CD4-positive, CD25-positive, alpha-beta regulatory T cell (primary cell): ENCODE measurements at regions not wholly inside any gene's neighbourhood (a gene's known extent, or its start where the extent isn't known, plus 50 kb on each side); places are given as distances from the start of the nearest gene placed in this dataset.

ENCODE experiments used
- ATAC-seq, 2 donors: fragments of 150-1000 bp; cut with Tn5 transposase; one replicate each; pipeline ENCODE4 v1.10.0; 2021; ENCODE audit warnings: low read depth in 2 of 2, moderate number of reproducible peaks in 2 of 2, moderate library complexity in 1 of 2
- DNase-seq, 3 donors: peaks; one replicate each; pipeline versions ENCODE4 v3.0.0 to v3.0.0-alpha.2; 2012 to 2022; ENCODE audit warnings: mixed read lengths in 1 of 3
- H3K27ac ChIP-seq: one replicate; pipeline ENCODE4 v1.7.0; 2013; ENCODE audit warnings: mild to moderate bottlenecking, low read length; ENCODE audit not compliant: insufficient read depth, poor library complexity, severe bottlenecking
- H3K27me3 ChIP-seq: one replicate; pipeline ENCODE4 v1.7.0; 2013; ENCODE audit warnings: low read length; ENCODE audit not compliant: control insufficient read depth, insufficient read depth
- H3K36me3 ChIP-seq: one replicate; pipeline ENCODE4 v1.7.0; 2013; ENCODE audit warnings: mild to moderate bottlenecking, low read length, moderate library complexity; ENCODE audit not compliant: control insufficient read depth, insufficient read depth
- H3K4me1 ChIP-seq: 2 replicates; pipeline ENCODE4 v1.7.0; 2013; ENCODE audit warnings: mild to moderate bottlenecking, low read length; ENCODE audit not compliant: insufficient read depth, control insufficient read depth, poor library complexity, severe bottlenecking
- H3K4me3 ChIP-seq: one replicate; pipeline ENCODE4 v1.7.0; 2013; ENCODE audit warnings: low read depth, mild to moderate bottlenecking, low read length, moderate library complexity
- H3K9me3 ChIP-seq, 2 experiments: 1 replicate in 1 of 2; 2 replicates in 1 of 2; pipeline ENCODE4 v1.7.0; 2013; ENCODE audit warnings: low read length in 2 of 2, mild to moderate bottlenecking in 1 of 2, moderate library complexity in 1 of 2; ENCODE audit not compliant: control insufficient read depth in 2 of 2
- H3K27ac Mint-ChIP-seq, 3 donors: one replicate each; pipeline ENCODE4 v1.8.0; 2020 to 2022; ENCODE audit warnings: mild to moderate bottlenecking in 3 of 3, mixed read lengths in 3 of 3, moderate library complexity in 2 of 3
- H3K27me3 Mint-ChIP-seq: one replicate; pipeline ENCODE4 v1.8.0; 2022; ENCODE audit warnings: mild to moderate bottlenecking, mixed read lengths
- H3K36me3 Mint-ChIP-seq: one replicate; pipeline ENCODE4 v1.8.0; 2020; ENCODE audit warnings: mixed read lengths
- H3K4me1 Mint-ChIP-seq, 4 donors: one replicate each; pipeline ENCODE4 v1.8.0; 2020 to 2022; ENCODE audit warnings: mixed read lengths in 4 of 4, mild to moderate bottlenecking in 1 of 4
- H3K4me3 Mint-ChIP-seq, 4 donors: one replicate each; pipeline ENCODE4 v1.8.0; 2020 to 2022; ENCODE audit warnings: mild to moderate bottlenecking in 4 of 4, mixed read lengths in 4 of 4, moderate library complexity in 3 of 4
- H3K9me3 Mint-ChIP-seq, 7 donors: one replicate each; pipeline ENCODE4 v1.8.0; 2020 to 2022; ENCODE audit warnings: mixed read lengths in 7 of 7, mild to moderate bottlenecking in 3 of 7, moderate library complexity in 2 of 7

- H3K27me3 Mint-ChIP-seq = peaks cover 1% of the 10 kb centered on the region
- H3K9me3 Mint-ChIP-seq = peaks cover 0 to 2% (median 0%) of the 10 kb centered on the region in 7 donors
- no peak overlapping the region for H3K27ac ChIP-seq
- H3K4me3 ChIP-seq = no peak overlapping the region
- H3K9me3 ChIP-seq = no peaks in the 10 kb centered on the region
- H3K4me1 ChIP-seq = no peaks in the 10 kb centered on the region
- H3K36me3 ChIP-seq = no peaks in the 10 kb centered on the region
- H3K4me1 Mint-ChIP-seq = peaks cover 0 to 3% (median 0%) of the 10 kb centered on the region in 4 donors
- H3K4me3 Mint-ChIP-seq = no peak overlapping the region
- no peaks in the 10 kb centered on the region for H3K27me3 ChIP-seq
- no peak overlapping the region for H3K27ac Mint-ChIP-seq
- DNase-seq = no peak
- no peak for ATAC-seq
- H3K36me3 Mint-ChIP-seq = no peaks in the 10 kb centered on the region
Observed at GRCh38 chr11:45048870-45049691, 97.4 kb upstream of the PRDM11 start.

GRCh38 chr11:45050111-45050510 is 96.3 kb upstream of the PRDM11 start:
- ATAC-seq = no peak
- Histone ChIP-seq H3K9me3 (no peaks in the 10 kb centered on the region), H3K27me3 (no peaks in the 10 kb centered on the region), H3K4me1 (no peaks in the 10 kb centered on the region), H3K27ac (no peak overlapping the region), H3K4me3 (no peak overlapping the region), H3K36me3 (no peaks in the 10 kb centered on the region)
- no peak overlapping the region for H3K27ac Mint-ChIP-seq
- no peaks in the 10 kb centered on the region for H3K27me3 Mint-ChIP-seq
- peaks cover 0 to 3% (median 0%) of the 10 kb centered on the region in 4 donors for H3K4me1 Mint-ChIP-seq
- no peak overlapping the region for H3K4me3 Mint-ChIP-seq
- H3K9me3 Mint-ChIP-seq = peaks cover 0 to 2% (median 0%) of the 10 kb centered on the region in 7 donors
- DNase-seq = no peak
- no peaks in the 10 kb centered on the region for H3K36me3 Mint-ChIP-seq

GRCh38 chr11:45051621-45052020 is 94.8 kb upstream of the PRDM11 start:
- Histone ChIP-seq H3K9me3 (no peaks in the 10 kb centered on the region), H3K4me1 (no peaks in the 10 kb centered on the region), H3K36me3 (no peaks in the 10 kb centered on the region), H3K27ac (no peak overlapping the region), H3K27me3 (no peaks in the 10 kb centered on the region), H3K4me3 (no peak overlapping the region)
- H3K4me3 Mint-ChIP-seq = no peak overlapping the region
- peaks cover 0 to 2% (median 0%) of the 10 kb centered on the region in 7 donors for H3K9me3 Mint-ChIP-seq
- ATAC-seq (no peak), DNase-seq (no peak)
- no peaks in the 10 kb centered on the region for H3K27me3 Mint-ChIP-seq
- H3K27ac Mint-ChIP-seq = peak overlapping the region in 1 of 3 donors; percentile 43
- no peaks in the 10 kb centered on the region for H3K4me1 Mint-ChIP-seq
- H3K36me3 Mint-ChIP-seq = no peaks in the 10 kb centered on the region

GRCh38 chr11:45052361-45052760 is 94.1 kb upstream of the PRDM11 start:
- Mint-ChIP-seq H3K27me3 (no peaks in the 10 kb centered on the region), H3K36me3 (no peaks in the 10 kb centered on the region), H3K27ac (peak overlapping the region in 1 of 3 donors; percentile 20), H3K4me1 (no peaks in the 10 kb centered on the region), H3K9me3 (peaks cover 0 to 2% (median 0%) of the 10 kb centered on the region in 7 donors), H3K4me3 (no peak overlapping the region)
- no peak for ATAC-seq
- Histone ChIP-seq H3K4me1 (no peaks in the 10 kb centered on the region), H3K9me3 (no peaks in the 10 kb centered on the region), H3K4me3 (no peak overlapping the region), H3K36me3 (no peaks in the 10 kb centered on the region), H3K27me3 (no peaks in the 10 kb centered on the region), H3K27ac (no peak overlapping the region)
- no peak for DNase-seq

GRCh38 chr11:45053736-45054446 is 92.5 kb upstream of the PRDM11 start:
- DNase-seq (no peak), ATAC-seq (no peak)
- H3K36me3 ChIP-seq = no peaks in the 10 kb centered on the region
- no peaks in the 10 kb centered on the region for H3K4me1 ChIP-seq
- Mint-ChIP-seq H3K36me3 (no peaks in the 10 kb centered on the region), H3K27ac (peak overlapping the region in 1 of 3 donors; percentile 35), H3K4me1 (no peaks in the 10 kb centered on the region), H3K9me3 (peaks cover 0 to 2% (median 0%) of the 10 kb centered on the region in 7 donors), H3K4me3 (no peak overlapping the region), H3K27me3 (no peaks in the 10 kb centered on the region)
- H3K27ac ChIP-seq = no peak overlapping the region
- H3K27me3 ChIP-seq = no peaks in the 10 kb centered on the region
- no peak overlapping the region for H3K4me3 ChIP-seq
- no peaks in the 10 kb centered on the region for H3K9me3 ChIP-seq

- Histone ChIP-seq H3K27me3 (no peaks in the 10 kb centered on the region), H3K27ac (no peak overlapping the region), H3K9me3 (no peaks in the 10 kb centered on the region), H3K4me1 (no peaks in the 10 kb centered on the region), H3K36me3 (no peaks in the 10 kb centered on the region), H3K4me3 (no peak overlapping the region)
- no peak for DNase-seq
- Mint-ChIP-seq H3K9me3 (peaks cover 0 to 2% (median 0%) of the 10 kb centered on the region in 7 donors), H3K4me3 (no peak overlapping the region), H3K27ac (no peak overlapping the region), H3K36me3 (no peaks in the 10 kb centered on the region), H3K27me3 (peaks cover 4% of the 10 kb centered on the region), H3K4me1 (no peaks in the 10 kb centered on the region)
- ATAC-seq = no peak
Observed at GRCh38 chr11:45054956-45055355, 91.5 kb upstream of the PRDM11 start.

- no peak overlapping the region for H3K27ac Mint-ChIP-seq
- no peak overlapping the region for H3K4me3 ChIP-seq
- H3K27ac ChIP-seq = no peak overlapping the region
- H3K4me1 Mint-ChIP-seq = no peaks in the 10 kb centered on the region
- H3K4me1 ChIP-seq = no peaks in the 10 kb centered on the region
- no peaks in the 10 kb centered on the region for H3K36me3 Mint-ChIP-seq
- no peaks in the 10 kb centered on the region for H3K9me3 ChIP-seq
- H3K27me3 Mint-ChIP-seq = peaks cover 7% of the 10 kb centered on the region
- ATAC-seq = no peak
- H3K9me3 Mint-ChIP-seq = no peaks in the 10 kb centered on the region
- no peaks in the 10 kb centered on the region for H3K27me3 ChIP-seq
- H3K4me3 Mint-ChIP-seq = no peak overlapping the region
- DNase-seq = no peak
- H3K36me3 ChIP-seq = no peaks in the 10 kb centered on the region
Observed at GRCh38 chr11:45056529-45056928, 89.9 kb upstream of the PRDM11 start.
